Liver (tissue), 7 donors: ENCODE measurements at regions not wholly inside any gene's neighbourhood (a gene's known extent, or its start where the extent isn't known, plus 50 kb on each side); places are given as distances from the start of the nearest gene placed in this dataset.
"Not testable (repeated sequence)": the region's sequence is repeated elsewhere in the genome, so short reads cannot be mapped to it uniquely, and the experiment has no call there.

Source experiments
- DNase-seq: peaks from one replicate; pipeline ENCODE4 v3.0.0-alpha.2; 2017; ENCODE audit warnings: low spot score
- H3K27ac ChIP-seq, 2 donors: one replicate each; pipeline ENCODE4 v1.7.0; 2013; ENCODE audit warnings: inconsistent platforms in 2 of 2, low read length in 2 of 2, control low read depth in 1 of 2, low read depth in 1 of 2, mild to moderate bottlenecking in 1 of 2
- H3K27me3 ChIP-seq, 4 donors: one replicate each; pipeline versions ENCODE4 v1.6.1 to v1.7.0; 2013; ENCODE audit warnings: low read length in 3 of 4, inconsistent platforms in 1 of 4, mild to moderate bottlenecking in 1 of 4, moderate library complexity in 1 of 4; ENCODE audit not compliant: control insufficient read depth in 4 of 4, insufficient read depth in 4 of 4
- H3K36me3 ChIP-seq, 4 donors: one replicate each; pipeline versions ENCODE4 v1.6.1 to v1.7.0; 2013; ENCODE audit warnings: low read length in 3 of 4, mild to moderate bottlenecking in 3 of 4, low read depth in 1 of 4, moderate library complexity in 1 of 4; ENCODE audit not compliant: control insufficient read depth in 4 of 4, insufficient read depth in 3 of 4
- H3K4me1 ChIP-seq, 4 donors: one replicate each; pipeline versions ENCODE4 v1.6.1 to v1.7.0; 2013; ENCODE audit warnings: low read length in 3 of 4, mild to moderate bottlenecking in 3 of 4, moderate library complexity in 1 of 4; ENCODE audit not compliant: control insufficient read depth in 4 of 4, insufficient read depth in 4 of 4
- H3K4me3 ChIP-seq, 3 donors: one replicate each; pipeline versions ENCODE4 v1.6.1 to v1.7.0; 2013; ENCODE audit warnings: low read length in 3 of 3, control low read depth in 1 of 3, low read depth in 1 of 3, mild to moderate bottlenecking in 1 of 3
- H3K9ac ChIP-seq, 2 donors: one replicate each; pipeline ENCODE4 v1.7.0; 2013; ENCODE audit warnings: low read length in 2 of 2, mild to moderate bottlenecking in 2 of 2, moderate library complexity in 2 of 2, control low read depth in 1 of 2, low read depth in 1 of 2
- H3K9me3 ChIP-seq, 4 donors: one replicate each; pipeline versions ENCODE4 v1.6.1 to v1.7.0; 2013; ENCODE audit warnings: low read length in 3 of 4; ENCODE audit not compliant: control insufficient read depth in 4 of 4
- ATF3 ChIP-seq: IDR thresholded peaks from 2 replicates; pipeline ENCODE4 v1.6.1; 2016; ENCODE audit warnings: antibody characterized with exemption
- FOXA2 ChIP-seq: IDR thresholded peaks from 2 replicates; pipeline ENCODE4 v1.6.1; 2016; ENCODE audit warnings: antibody characterized with exemption
- GABPA ChIP-seq, 2 donors: IDR thresholded peaks in 1 of 2; conservative IDR thresholded peaks in 1 of 2; 2 replicates each; pipeline ENCODE4 v1.6.1; 2016; ENCODE audit warnings: antibody characterized with exemption in 2 of 2, mild to moderate bottlenecking in 1 of 2, moderate library complexity in 1 of 2
- NR2F2 ChIP-seq: IDR thresholded peaks from 2 replicates; pipeline ENCODE4 v1.6.1; 2016; ENCODE audit warnings: antibody characterized with exemption
- RXRA ChIP-seq, 2 donors: IDR thresholded peaks; 2 replicates each; pipeline ENCODE4 v1.6.1; 2017 to 2018; ENCODE audit warnings: antibody characterized with exemption in 2 of 2, mild to moderate bottlenecking in 1 of 2
- YY1 ChIP-seq: IDR thresholded peaks from 2 replicates; pipeline ENCODE4 v1.6.1; 2016; ENCODE audit warnings: antibody characterized with exemption, mild to moderate bottlenecking
- WGBS: extraction: QIAGEN DNeasy Blood & Tissue Kit; methylation state at CpG from one replicate; pipeline ENCODE4 v1.1.7; 2013; 5-methylcytosine and 5-hydroxymethylcytosine counted together
- TF ChIP-seq, protein P1 (sequence below): IDR thresholded peaks from 2 replicates; pipeline ENCODE4 v1.6.1; 2016; ENCODE audit warnings: antibody characterized with exemption
- donor health status: healthy.
- donor health status: healthy.
- donor health status: healthy.
- donor health status: healthy.

- no peak for DNase-seq
Measured at GRCh38 chr4:160364217-160364616, 1261.3 kb downstream of the RAPGEF2 start.

DNA sequence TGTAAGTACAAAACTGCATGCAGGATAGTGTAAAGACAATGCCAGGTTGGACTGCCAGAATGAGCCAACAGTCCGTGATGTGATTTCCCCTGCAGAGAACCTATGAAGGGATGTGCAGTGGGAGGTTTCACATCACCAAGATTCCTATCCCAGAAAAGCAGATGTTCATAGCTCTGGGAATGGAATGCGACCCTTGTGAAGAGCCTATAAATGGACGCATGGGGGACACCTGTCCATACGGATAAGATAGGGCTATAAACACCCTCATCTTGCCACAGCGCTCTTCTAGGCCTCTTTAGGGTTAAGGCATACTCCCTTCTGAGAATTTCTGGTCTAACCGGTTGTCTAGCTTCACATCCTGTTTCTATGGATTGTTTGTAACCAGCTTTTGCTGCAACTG, 1261.8 kb downstream of the RAPGEF2 start:
- H3K36me3 ChIP-seq, H3K27me3 ChIP-seq, DNase-seq, H3K9ac ChIP-seq, H3K9me3 ChIP-seq, H3K27ac ChIP-seq, H3K4me3 ChIP-seq, H3K4me1 ChIP-seq: not testable (repeated sequence)
- 69% methylated on average over 6 of the region's 6 CpGs for WGBS

More at GRCh38 chr4:160364217-160364616, 1261.3 kb downstream of the RAPGEF2 start:
- Histone ChIP-seq H3K4me3 (no peak overlapping the region), H3K9ac (no peak overlapping the region), H3K4me1 (no peaks in the 10 kb centered on the region), H3K27ac (no peak overlapping the region), H3K36me3 (no peaks in the 10 kb centered on the region), H3K27me3 (peaks cover 0 to 3% (median 0%) of the 10 kb centered on the region in 4 donors), H3K9me3 (no peaks in the 10 kb centered on the region)
- TF ChIP-seq GABPA (IDR thresholded peaks at IDR 0.05 in 1 of 2, conservative IDR thresholded peaks at IDR 0.05 in 1 of 2): no peak
- TF ChIP-seq YY1: no peak
- TF ChIP-seq, protein P1, sequence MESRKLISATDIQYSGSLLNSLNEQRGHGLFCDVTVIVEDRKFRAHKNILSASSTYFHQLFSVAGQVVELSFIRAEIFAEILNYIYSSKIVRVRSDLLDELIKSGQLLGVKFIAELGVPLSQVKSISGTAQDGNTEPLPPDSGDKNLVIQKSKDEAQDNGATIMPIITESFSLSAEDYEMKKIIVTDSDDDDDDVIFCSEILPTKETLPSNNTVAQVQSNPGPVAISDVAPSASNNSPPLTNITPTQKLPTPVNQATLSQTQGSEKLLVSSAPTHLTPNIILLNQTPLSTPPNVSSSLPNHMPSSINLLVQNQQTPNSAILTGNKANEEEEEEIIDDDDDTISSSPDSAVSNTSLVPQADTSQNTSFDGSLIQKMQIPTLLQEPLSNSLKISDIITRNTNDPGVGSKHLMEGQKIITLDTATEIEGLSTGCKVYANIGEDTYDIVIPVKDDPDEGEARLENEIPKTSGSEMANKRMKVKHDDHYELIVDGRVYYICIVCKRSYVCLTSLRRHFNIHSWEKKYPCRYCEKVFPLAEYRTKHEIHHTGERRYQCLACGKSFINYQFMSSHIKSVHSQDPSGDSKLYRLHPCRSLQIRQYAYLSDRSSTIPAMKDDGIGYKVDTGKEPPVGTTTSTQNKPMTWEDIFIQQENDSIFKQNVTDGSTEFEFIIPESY: no peak
- TF ChIP-seq ATF3: no peak
- TF ChIP-seq RXRA (IDR thresholded peaks at IDR 0.05): no peak

- H3K4me3 ChIP-seq, H3K36me3 ChIP-seq, H3K27me3 ChIP-seq, DNase-seq, H3K9ac ChIP-seq, H3K27ac ChIP-seq, H3K4me1 ChIP-seq, H3K9me3 ChIP-seq: not testable (repeated sequence)
- 48% methylated on average over 8 of the region's 8 CpGs for WGBS
Measured at GRCh38 chr4:160365383-160365782, 1262.5 kb downstream of the RAPGEF2 start.

DNA sequence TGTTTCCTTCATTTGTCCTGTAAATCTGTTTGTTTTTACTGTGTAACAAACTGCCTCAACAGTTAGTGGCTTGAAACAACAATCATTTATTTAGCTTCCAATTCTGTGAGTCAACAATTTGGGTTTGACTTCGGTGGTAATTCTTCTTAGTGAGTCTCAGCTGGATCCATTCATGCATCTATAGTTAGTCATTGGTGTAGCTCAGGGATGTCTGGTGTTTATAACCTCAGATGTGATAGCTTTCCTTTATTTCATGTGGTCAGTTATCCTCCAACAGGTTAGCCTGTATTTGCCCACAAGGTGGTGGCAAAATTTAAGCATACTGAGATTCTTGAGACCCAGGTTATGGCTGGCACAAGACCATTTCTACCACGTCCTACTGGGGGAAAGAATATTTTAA, 1267.2 kb downstream of the RAPGEF2 start:
- Histone ChIP-seq H3K4me1 (no peaks in the 10 kb centered on the region), H3K9ac (no peak overlapping the region), H3K27me3 (peaks cover 0 to 5% (median 0%) of the 10 kb centered on the region in 4 donors), H3K9me3 (no peaks in the 10 kb centered on the region), H3K4me3 (no peak overlapping the region), H3K36me3 (no peaks in the 10 kb centered on the region), H3K27ac (no peak overlapping the region)
- WGBS: 45% methylated on average over 2 of the region's 2 CpGs
- TF ChIP-seq ATF3 (no peak), FOXA2 (no peak), NR2F2 (no peak), RXRA (IDR thresholded peaks at IDR 0.05) (no peak)
- no peak for DNase-seq
